Hepatocyte (in vitro differentiated cells): ENCODE measurements at regions not wholly inside any gene's neighbourhood (a gene's known extent, or its start where the extent isn't known, plus 50 kb on each side); places are given as distances from the start of the nearest gene placed in this dataset.
"Not testable (repeated sequence)": the region's sequence is repeated elsewhere in the genome, so short reads cannot be mapped to it uniquely, and the experiment has no call there.

Experiments used
- DNase-seq: peaks from one replicate; pipeline ENCODE4 v3.0.0-alpha.2; 2016; ENCODE audit warnings: low spot score
- H2AFZ ChIP-seq: fragments of 200-600 bp; sonication (generic); 2 replicates; pipeline ENCODE4 v1.6.0; 2016; ENCODE audit warnings: antibody characterized with exemption, mild to moderate bottlenecking
- H3K27ac ChIP-seq: fragments of 200-600 bp; sonication (generic); 2 replicates; pipeline ENCODE4 v1.5.1; 2016; ENCODE audit warnings: mild to moderate bottlenecking
- H3K27me3 ChIP-seq: fragments of 200-600 bp; sonication (generic); 2 replicates; pipeline ENCODE4 v1.6.1; 2016
- H3K36me3 ChIP-seq: fragments of 200-600 bp; sonication (generic); replicated peaks from 2 replicates; pipeline ENCODE4 v1.5.1; 2016; ENCODE audit warnings: low read depth; ENCODE audit not compliant: insufficient read depth
- H3K4me1 ChIP-seq: fragments of 200-600 bp; sonication (generic); 2 replicates; pipeline ENCODE4 v1.5.1; 2016; ENCODE audit warnings: mild to moderate bottlenecking, moderate library complexity; ENCODE audit not compliant: insufficient read depth
- H3K4me2 ChIP-seq: fragments of 200-600 bp; sonication (generic); 2 replicates; pipeline ENCODE4 v1.6.0; 2016
- H3K4me3 ChIP-seq: fragments of 200-600 bp; sonication (generic); 2 replicates; pipeline ENCODE4 v1.5.1; 2016; ENCODE audit warnings: mild to moderate bottlenecking
- H3K79me2 ChIP-seq: fragments of 200-600 bp; sonication (generic); 2 replicates; pipeline ENCODE4 v1.6.0; 2017; ENCODE audit warnings: mild to moderate bottlenecking
- H3K9me2 ChIP-seq: fragments of 200-600 bp; sonication (generic); replicated peaks from 2 replicates; pipeline ENCODE4 v1.6.0; 2017; ENCODE audit warnings: mild to moderate bottlenecking; ENCODE audit not compliant: insufficient read depth
- H3K9me3 ChIP-seq: fragments of 200-600 bp; sonication (generic); 2 replicates; pipeline ENCODE4 v1.5.1; 2016; ENCODE audit warnings: low read depth, mild to moderate bottlenecking
- H4K20me1 ChIP-seq: fragments of 200-600 bp; sonication (generic); 2 replicates; pipeline ENCODE4 v1.6.0; 2016; ENCODE audit warnings: mild to moderate bottlenecking; ENCODE audit not compliant: insufficient read depth, poor library complexity, severe bottlenecking
- CTCF ChIP-seq: fragments of 200-600 bp; sonication (generic); IDR thresholded peaks from 2 replicates; pipeline ENCODE4 v1.5.1; 2016; ENCODE audit warnings: antibody characterized with exemption, mild to moderate bottlenecking; ENCODE audit not compliant: poor library complexity
- EZH2 ChIP-seq: fragments of 200-600 bp; sonication (generic); IDR thresholded peaks from 2 replicates; pipeline ENCODE4 v1.6.1; 2016; ENCODE audit warnings: antibody characterized with exemption, mild to moderate bottlenecking, borderline replicate concordance
- EZH2phosphoT487 ChIP-seq: fragments of 200-600 bp; sonication (generic); IDR thresholded peaks from one replicate; pipeline ENCODE4 v1.6.1; 2018; ENCODE audit warnings: antibody characterized with exemption, mild to moderate bottlenecking, low read depth, moderate library complexity; ENCODE audit not compliant: unreplicated experiment, severe bottlenecking
- WGBS: methylation state at CpG from one replicate; pipeline ENCODE4 v1.1.6; 2016; ENCODE audit warnings: low lambda C conversion rate; ENCODE audit errors: missing lambda C conversion rate; 5-methylcytosine and 5-hydroxymethylcytosine counted together

- peak overlapping the region; percentile 28 for H2AFZ ChIP-seq
- no peaks in the 10 kb centered on the region for H3K4me1 ChIP-seq
- peak overlapping the region; percentile 32 for H3K4me3 ChIP-seq
- TF ChIP-seq EZH2: no peak
- TF ChIP-seq EZH2phosphoT487: no peak
- no peak for TF ChIP-seq CTCF
- WGBS: 5% methylated on average over 18 of the region's 18 CpGs
- H3K9me3 ChIP-seq: no peaks in the 10 kb centered on the region
- peaks cover 63% of the 10 kb centered on the region for H3K27me3 ChIP-seq
- H3K4me2 ChIP-seq: peak overlapping the region; percentile 75
- DNase-seq: peak; percentile 63
- no peaks in the 10 kb centered on the region for H3K9me2 ChIP-seq
- no peak overlapping the region for H3K27ac ChIP-seq
- no peaks in the 10 kb centered on the region for H4K20me1 ChIP-seq
- H3K79me2 ChIP-seq: no peaks in the 10 kb centered on the region
- H3K36me3 ChIP-seq: no peaks in the 10 kb centered on the region
These were observed 60.2 kb upstream of the CFAP126 start for GRCh38 chr1:161427733-161428516.

DNA sequence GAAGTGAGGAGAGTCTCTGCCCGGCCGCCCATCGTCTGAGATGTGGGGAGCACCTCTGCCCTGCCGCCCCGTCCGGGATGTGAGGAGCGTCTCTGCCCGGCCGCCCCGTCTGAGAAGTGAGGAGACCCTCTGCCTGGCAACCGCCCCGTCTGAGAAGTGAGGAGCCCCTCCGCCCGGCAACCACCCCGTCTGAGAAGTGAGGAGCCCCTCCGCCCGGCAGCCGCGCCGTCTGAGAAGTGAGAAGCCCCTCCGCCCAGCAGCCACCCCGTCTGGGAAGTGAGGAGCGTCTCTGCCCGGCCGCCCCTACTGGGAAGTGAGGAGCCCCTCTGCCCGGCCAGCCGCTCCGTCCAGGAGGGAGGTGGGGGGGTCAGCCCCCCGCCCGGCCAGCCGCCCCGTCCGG is 55.2 kb upstream of the CFAP126 start:
- H3K4me3 ChIP-seq, H2AFZ ChIP-seq, H3K79me2 ChIP-seq, H3K36me3 ChIP-seq, H3K27ac ChIP-seq, H3K4me2 ChIP-seq, H3K9me2 ChIP-seq, DNase-seq, H3K4me1 ChIP-seq, H3K9me3 ChIP-seq, H4K20me1 ChIP-seq: not testable (repeated sequence)
- H3K27me3 ChIP-seq: peaks cover 50% of the 10 kb centered on the region
- no CpG with 5 or more reads among the region's 33 CpGs for WGBS

DNA sequence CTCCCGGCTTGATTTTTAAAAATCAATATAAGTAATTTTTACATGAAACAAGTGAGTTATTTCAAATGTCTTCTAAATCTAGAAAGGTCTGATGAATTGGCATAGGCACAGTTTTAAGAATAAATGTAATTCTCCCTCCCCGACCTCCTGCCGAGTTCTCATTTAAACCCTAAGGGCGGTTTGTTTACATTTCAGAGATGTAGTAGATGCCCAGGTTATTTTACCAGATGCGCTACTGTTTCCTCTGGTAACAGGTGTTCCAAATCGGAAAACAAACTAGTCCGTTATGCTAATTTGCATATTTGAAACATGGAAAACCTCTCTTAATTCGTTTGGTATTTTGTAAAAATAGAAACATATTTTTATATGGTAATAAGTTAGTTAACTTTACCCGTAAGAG is 53.8 kb upstream of the CFAP126 start:
- Histone ChIP-seq H3K4me1 (no peaks in the 10 kb centered on the region), H2AFZ (no peak overlapping the region), H4K20me1 (no peaks in the 10 kb centered on the region), H3K36me3 (no peaks in the 10 kb centered on the region), H3K27ac (no peak overlapping the region), H3K4me3 (peak overlapping the region; percentile 3), H3K9me2 (no peaks in the 10 kb centered on the region), H3K4me2 (peak overlapping the region; percentile 70), H3K27me3 (peaks cover 37% of the 10 kb centered on the region), H3K9me3 (no peaks in the 10 kb centered on the region), H3K79me2 (no peaks in the 10 kb centered on the region)
- no peak for DNase-seq
- no peak for TF ChIP-seq EZH2phosphoT487
- no peak for TF ChIP-seq EZH2
- TF ChIP-seq CTCF: no peak
- 26% methylated on average over 9 of the region's 9 CpGs for WGBS

DNA sequence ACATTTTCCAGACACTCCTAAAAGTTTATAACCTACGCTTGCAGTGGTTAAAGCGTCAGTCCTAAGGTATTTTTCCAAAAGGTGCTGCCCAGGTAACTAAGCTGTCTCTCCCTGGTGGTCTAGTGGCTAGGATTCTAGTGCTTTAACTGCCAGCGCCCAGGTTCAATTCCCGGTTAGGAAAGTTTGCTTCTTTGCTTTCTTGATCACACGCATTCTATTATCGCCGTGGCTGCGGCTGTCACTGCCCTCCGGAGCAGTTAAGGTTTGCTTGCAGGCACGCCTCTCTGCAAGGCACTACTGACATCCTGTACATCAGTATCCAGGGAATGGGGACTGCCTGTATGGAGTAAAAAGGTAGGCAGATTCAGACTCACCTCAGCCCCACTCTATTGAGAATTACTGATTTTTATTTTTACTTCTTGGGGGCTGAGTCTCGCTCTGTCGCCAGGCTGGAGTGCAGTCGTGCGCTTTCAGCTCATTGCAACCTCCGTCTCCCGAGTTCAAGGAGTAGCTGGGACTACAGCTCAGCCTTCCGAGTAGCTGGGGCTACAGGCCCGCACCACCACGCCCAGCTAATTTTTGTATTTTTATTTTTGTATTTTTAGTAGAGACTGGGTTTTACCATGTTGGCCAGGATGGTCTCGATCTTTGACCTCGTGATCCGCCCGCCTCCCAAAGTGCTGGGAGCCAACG is 53.2 kb upstream of the CFAP126 start:
- Histone ChIP-seq H3K27me3 (peaks cover 33% of the 10 kb centered on the region), H3K9me2 (no peaks in the 10 kb centered on the region), H3K4me1 (no peaks in the 10 kb centered on the region), H3K9me3 (no peaks in the 10 kb centered on the region), H3K79me2 (no peaks in the 10 kb centered on the region), H3K36me3 (no peaks in the 10 kb centered on the region), H3K4me2 (peak overlapping the region; percentile 70), H4K20me1 (no peaks in the 10 kb centered on the region), H3K27ac (no peak overlapping the region), H3K4me3 (peak overlapping the region; percentile 3), H2AFZ (no peak overlapping the region)
- 25% methylated on average over 24 of the region's 24 CpGs for WGBS
- DNase-seq: peak; percentile 25
- TF ChIP-seq CTCF: no peak
- TF ChIP-seq EZH2phosphoT487: no peak
- no peak for TF ChIP-seq EZH2

- not testable (repeated sequence) for H3K27ac ChIP-seq, H4K20me1 ChIP-seq, H3K36me3 ChIP-seq, H3K9me2 ChIP-seq, DNase-seq, H3K4me3 ChIP-seq, H3K4me2 ChIP-seq, H3K4me1 ChIP-seq, H2AFZ ChIP-seq, H3K79me2 ChIP-seq, H3K9me3 ChIP-seq
- 89% methylated on average over 4 of the region's 4 CpGs for WGBS
- peaks cover 24% of the 10 kb centered on the region for H3K27me3 ChIP-seq
These were observed 49.9 kb upstream of the CFAP126 start for GRCh38 chr1:161417536-161417935.
